SIG-M5 treated with dmso at 0.1 percent for 504 hours (cell line): ENCODE measurements at regions not wholly inside any gene's neighbourhood (a gene's known extent, or its start where the extent isn't known, plus 50 kb on each side); places are given as distances from the start of the nearest gene placed in this dataset.
A peak's percentile ranks its signal among the peaks of the same experiment; 100 is the strongest.
"Not testable (repeated sequence)": the region's sequence is repeated elsewhere in the genome, so short reads cannot be mapped to it uniquely, and the experiment has no call there.

Experiments used
- DNase-seq: peaks from one replicate; lab custom pipeline; 2025; ENCODE audit not compliant: unreplicated experiment; lab: John Stamatoyannopoulos, UW

DNA sequence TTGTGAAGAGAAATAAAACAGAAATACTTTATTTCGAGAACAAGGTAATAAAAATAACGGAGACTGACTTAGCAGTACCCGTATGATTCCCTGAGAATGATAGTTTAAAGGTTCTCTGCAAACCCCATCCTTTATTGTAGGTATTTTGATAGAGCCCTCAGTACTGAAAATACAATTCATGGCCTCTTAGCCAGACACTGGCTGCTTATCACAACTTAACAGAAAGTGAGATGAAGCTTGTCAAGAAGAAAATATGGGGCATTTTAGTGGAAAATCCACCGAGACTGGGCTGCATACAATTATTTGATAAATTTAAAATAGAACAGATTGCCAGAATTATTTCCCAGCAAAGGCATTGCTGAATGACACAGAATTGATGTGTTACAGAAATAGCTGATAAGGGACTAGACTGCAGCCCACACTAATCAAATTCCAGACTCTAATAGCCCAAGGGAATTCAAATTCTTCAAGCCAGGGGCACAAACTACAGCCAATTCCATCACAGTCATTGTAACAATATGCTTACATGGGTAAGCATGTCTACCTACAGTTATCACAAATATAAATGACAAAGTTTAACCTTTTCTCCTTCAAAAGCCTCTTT, 521.9 kb downstream of the PLOD2 start:
- DNase-seq: no peak

DNA sequence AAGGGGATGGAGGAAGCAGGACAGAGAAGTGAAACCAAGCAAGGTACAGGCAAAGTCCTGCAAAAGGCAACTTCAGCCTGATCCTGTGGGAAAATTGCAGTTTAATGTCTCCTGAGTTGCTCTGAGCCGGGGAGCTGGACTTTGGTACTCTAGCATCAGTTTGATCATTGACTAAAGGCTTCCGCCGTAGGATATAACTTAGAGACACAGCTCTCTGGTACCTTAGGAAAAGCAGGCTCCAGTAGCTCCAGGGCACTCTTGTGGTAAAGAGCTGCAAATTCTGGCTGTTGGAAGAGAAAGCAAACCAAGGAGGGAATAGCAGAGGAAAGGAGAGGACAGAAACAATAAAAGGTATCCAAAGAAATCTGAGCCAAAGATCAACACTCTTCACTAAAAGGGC, 521.1 kb downstream of the PLOD2 start:
- no peak for DNase-seq

DNA sequence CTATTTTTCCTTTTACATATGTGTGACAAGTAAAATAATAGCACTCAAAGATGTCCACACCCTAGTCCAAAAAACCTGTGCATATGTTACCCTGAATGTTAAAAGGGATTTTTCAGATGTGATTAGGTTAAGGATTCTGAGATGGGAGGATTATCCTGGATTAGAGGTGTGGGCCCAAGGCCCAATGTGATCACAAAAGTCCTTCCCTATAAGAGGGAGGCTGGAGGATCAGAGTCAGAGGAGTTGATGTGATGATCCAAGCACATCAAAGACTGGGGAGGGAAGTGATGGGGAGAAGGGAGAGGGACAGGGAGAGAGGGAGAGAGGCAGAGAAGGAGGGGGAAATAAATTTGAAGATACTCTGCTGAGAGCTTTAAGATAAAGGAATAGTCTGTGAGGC, 512.6 kb downstream of the PLOD2 start:
- no peak for DNase-seq

DNA sequence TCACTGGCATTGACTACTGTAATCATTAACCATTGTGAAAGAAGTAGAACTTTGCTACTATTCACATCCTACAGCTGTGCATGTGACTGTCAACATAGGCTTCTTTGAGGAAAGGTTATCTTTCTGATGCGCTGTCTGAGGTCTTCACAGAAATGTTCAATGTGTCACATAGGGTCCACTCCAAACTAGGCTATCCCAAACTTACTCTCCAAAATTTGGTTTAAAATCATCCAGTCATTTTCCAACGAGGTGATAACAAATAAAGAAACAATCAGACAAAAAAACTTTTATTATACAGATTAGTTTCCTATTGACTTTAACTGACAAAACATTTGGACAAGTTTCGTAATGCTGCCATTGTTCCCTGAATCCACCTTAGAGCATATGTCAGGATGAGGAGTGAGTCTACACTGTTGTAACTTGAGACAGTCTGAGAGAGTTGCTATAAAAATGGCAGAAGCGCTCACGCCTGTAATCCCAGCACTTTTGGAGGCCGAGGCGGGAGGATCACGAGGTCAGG, 511.6 kb downstream of the PLOD2 start:
- no peak for DNase-seq

DNA sequence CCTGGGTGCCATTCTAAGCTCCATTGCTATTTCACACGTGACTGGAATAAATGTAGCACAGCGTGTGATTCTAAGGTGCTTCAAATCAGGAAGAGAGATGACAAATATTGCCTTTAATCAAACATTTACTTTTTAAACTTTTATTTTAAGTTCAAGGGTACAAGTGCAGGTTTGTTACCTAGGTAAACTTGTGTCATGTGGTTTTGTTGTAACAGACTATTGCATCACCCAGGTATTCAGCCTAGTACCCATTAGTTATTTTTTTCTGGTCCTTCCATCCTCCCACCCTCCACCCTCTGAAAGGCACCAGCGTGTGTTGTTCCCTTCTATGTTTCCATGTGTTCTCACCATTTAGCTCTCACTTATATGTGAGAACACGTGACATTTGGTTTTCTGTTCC, 510.8 kb downstream of the PLOD2 start:
- no peak for DNase-seq

DNA sequence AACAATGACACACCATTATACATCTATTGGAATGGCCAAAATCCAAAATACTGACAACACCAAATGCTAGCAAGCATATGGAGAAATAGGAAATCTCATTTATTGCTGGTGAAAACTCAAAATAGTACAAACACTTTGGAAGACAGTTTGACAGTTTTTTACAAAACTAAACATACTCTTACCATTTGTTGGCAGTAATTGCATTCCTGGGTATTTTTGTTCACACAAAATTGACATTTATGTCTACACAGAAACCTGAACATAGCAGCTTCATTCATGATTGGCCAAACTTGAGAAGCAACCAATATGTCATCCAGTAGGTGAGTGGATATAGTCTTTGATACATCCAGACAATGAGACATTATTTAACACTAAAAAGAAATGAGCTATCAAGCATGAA, 489.9 kb downstream of the PLOD2 start:
- DNase-seq: no peak

DNA sequence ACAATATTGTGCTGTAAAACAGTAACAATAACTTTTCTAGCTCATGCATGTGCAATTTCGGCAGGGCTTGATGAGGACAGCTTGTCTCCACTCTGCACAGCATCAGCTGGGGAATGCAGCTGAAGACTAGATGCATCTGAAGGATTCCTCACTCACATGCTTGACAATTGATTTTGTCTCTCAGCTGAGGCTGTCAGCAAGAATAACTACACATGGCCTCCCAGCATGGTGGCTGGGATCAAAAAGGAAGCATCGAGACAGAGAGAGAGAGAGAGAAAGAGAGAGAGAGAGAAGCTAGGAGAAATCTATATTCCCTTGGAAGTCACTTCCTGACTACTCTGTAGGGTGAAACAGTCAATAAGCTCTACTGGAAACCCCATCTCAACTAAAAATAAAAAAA, 487.1 kb downstream of the PLOD2 start:
- DNase-seq: no peak

DNA sequence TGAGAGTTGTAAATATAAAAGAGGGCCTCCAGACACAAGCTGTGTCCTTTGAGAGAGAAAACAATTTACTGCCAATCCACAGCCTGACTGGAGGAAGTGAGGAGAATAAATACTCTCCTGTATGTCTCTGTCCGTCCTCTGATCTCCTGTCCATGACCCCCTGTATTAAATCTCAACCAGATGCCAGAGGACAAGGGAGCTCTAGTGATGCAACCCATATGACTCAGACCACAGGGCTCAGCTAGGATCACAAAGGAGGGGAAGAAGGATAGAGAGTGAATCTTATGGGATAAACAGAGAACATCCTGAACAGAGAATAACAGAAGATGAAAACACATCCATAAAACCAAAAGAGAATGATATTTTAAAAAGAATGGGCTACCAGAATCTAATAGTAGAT, 482.6 kb downstream of the PLOD2 start:
- no peak for DNase-seq

DNA sequence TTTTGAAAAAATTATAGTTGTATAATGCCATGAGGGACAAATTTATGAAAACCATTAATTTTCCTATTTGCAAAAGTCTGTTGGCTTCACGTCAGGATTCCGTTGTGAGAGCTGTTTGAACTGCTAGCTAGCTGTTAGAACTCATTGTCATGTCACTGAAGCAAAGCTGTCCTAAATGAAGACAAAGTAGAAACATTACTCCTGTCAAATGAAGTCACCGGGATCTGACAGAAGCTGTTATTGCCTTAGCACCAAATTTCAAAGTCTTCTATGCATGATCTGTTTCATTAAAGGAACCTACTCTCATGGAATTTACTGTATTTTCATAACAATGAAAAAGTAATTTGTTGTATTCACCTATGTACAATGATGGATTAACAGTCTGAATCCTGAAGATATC, 479.8 kb downstream of the PLOD2 start:
- no peak for DNase-seq

DNA sequence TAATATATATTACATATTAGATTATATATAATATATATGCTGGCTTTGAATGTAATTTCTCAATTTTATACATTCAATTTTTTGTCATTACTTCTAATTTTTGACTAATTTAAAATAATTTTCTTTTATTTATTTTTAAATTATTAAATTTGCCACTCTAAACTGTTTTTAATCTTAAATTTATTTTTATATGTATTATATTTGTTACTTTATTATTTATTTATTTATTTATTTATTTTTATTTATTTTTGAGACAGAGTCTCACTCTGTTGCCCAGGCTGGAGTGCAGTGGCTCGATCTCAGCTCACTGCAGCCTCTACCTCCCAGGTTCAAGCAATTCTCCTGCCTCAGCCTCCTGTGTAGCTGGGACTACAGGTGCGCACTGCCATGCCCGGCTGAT, 473.0 kb downstream of the PLOD2 start:
- not testable (repeated sequence) for DNase-seq

DNA sequence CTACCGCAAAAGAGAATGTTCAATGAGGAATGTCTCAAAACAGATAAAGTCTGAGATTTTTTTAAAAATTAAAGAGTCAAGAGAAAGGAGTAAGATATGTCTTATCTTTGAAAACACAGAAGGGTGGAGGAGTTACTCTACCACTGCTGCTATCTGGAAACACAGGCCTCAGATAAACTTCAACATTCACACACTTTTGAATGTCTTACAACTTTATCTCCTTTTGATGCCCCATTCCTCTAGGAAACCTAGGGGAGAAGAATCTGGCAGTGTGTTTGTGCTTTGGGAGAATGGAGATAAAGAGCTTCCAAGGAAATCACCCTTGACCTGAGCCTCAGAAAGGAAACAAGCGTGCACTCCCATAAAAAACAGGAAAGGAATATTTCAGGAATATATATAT, 468.2 kb downstream of the PLOD2 start:
- DNase-seq: no peak

DNA sequence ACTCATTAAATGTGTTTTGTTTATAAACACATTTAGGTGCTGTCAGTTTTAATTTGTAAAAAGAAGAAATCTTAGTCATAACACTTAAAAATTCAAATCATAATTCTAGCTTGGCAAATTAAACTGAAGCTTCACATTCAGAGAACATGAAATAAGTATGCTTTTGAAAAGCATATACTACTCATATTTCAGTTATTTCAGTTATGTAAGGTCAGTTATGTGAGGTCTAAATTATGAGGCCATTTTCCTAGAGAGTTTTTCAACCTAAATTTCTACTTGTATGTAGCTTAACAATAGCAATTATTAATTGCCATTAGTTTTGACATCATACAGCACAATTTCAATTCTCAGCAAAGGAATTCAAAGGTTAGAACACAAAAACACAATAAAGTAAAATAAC, 465.0 kb downstream of the PLOD2 start:
- DNase-seq: no peak

DNA sequence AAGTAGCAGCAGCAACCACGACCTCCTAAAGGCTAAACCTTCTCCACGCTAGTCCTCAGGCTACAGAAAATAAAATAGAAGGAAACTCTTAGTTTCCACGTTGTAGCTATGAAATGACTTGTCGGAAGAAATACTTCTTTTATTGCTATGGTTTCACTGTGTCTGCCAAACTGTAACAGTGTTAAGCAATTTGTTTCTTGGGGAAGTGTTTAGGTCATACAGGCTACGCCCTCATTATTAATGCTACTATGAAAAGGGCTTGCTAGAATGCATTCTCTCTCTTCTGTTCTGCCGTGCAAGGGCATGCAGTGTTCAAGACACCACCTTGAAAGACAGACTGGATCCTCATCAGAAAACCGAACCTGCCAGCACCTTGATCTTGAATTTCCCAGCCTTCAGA, 462.7 kb downstream of the PLOD2 start:
- DNase-seq: peak; percentile 69

DNA sequence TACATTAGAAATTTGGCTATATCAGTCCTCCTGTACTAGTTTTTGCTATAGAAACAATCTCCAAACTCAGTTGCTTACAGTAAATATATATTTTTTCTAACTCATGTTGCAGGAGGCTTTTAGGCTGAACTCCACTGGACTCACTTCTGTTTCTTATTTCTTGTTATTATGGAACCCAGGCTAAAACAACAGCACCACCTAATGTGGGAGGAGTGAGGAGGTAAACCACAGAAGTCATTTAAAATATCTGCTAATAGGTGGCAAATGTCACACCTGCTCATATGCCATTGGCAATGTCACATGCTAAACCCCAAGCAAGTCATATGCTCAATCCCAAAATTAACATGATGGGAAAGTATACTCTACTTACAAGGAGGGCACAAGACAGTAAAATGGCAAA, 462.2 kb downstream of the PLOD2 start:
- DNase-seq: no peak

DNA sequence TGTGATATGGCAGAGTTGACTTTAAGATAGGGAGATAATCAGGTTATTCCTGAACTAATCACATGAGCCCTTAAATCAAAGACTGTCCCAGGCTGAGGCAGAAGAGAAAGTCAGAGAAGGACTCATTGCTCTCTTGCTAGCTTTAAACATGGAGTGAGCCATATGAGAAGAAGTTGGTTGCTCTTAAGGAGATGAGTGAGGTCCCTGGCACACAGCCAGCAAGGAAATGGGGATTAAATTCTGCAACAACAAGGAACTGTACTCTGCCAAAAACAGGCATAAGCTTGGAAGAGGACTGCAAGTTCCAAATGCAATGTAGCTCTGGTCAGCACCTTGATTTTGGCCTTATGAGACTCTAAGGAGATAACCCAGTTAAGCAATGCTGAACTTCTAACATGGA, 457.0 kb downstream of the PLOD2 start:
- no peak for DNase-seq

DNA sequence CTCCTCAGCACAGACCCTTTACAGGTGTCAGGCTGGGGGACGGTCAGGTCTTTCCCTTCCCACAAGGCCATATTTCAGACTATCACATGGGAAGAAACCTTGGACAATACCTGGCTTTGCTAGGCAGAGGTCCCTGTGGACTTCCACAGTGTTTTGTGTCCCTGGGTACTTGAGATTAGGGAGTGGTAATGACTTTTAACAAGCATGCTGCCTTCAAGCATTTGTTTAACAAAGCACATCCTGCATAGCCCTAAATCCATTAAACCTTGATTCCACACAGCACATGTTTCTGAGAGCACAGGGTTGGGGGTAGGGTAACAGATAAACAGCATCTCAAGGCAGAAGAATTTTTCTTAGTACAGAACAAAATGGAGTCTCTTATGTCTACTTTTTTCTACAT, 451.2 kb downstream of the PLOD2 start:
- DNase-seq: not testable (repeated sequence)

DNA sequence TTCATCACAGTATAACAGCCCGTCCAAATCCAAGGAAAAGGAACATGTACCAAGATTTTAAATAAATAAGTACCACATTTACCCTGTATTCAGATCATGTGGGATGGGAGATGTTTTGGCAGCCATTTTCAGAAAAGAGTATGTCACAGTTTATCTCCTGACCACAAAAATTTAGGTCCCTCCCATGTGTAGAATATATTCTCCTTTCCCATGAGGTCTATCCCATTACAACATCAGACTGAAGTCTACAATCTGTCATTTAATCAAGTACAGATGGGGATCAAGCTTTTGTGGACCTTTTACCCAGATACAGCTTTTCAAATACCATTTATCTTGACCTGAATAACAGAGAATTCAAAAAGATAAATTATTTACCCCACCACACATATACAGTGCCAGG, 444.5 kb downstream of the PLOD2 start:
- DNase-seq: no peak

DNA sequence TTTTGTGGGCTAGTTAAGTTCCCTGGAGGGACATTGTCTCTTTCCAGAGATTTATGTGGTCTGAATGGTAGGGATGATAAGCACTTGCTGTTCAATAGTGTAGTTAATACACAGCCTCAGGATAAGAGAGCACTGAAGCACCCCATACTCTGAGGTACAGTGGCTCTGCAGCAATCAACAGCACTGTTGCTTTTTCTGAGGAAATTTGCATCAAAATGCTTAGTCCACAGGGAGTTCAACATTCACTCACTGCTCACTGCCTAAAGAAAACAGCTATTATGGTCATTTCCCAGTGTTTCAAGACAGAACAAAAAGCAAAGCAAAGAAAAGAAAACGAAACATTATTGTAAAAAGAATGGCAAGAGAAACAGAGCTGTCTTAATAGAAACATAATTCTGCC, 441.9 kb downstream of the PLOD2 start:
- DNase-seq: no peak

DNA sequence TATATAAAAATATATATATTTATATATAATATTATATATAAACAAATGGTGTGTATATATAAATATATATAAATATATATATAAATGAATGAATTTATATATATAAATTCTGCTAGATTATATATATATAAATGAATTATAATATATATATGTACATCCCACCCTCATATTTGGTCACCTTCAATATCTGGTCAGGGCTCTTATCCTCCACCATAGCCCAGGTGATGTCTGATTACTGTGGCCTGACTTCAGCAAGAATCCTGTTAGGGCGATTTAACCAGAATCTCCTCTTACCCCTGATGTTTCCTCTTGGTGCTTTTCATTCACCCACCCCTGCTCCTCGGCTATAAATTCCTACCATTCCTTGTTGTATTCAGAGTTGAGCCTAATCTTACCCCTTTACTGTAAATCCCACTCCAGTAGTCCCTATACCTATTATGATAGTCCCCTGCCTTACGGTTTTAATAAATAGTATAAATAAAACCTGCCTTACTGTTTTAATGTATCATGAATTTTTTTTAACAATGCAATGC, 439.6 kb downstream of the PLOD2 start:
- DNase-seq: no peak

DNA sequence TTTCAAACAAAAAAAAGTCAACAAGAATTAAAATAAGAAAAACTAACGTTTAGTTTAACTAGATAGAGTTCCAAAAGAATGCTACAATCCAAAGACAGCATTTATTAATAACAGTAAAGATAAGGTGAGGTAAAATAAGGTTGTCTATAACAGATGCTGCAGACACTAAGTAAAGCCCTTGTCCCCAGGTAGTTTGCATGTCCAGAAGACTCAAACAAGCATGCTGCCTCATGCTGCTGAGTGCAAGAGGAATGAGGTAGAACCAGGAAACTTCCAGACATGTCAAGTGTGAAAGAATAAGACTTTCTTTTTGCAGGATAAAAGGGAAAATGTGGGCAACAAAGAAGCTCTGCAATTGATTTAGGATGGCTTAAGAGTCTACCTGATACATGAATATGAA, 439.2 kb downstream of the PLOD2 start:
- DNase-seq: no peak

DNA sequence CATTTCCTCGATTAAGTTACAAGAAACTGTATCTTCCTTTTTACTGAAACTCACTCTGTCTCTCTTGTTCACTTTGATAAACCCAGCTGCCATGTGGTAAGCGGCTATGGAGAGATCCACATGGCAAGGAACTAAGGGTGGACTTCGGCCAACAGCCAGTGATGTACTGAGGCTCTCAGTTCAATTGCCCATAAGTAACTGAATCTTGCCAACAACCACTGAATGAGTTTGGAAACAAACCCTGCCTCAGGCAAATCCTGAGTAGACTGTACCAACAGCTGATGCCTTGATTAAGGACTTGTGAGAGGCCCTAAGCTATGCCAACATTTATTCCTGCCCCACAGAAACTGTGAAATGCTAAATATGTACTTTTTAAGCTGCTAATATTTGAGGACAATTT, 433.5 kb downstream of the PLOD2 start:
- no peak for DNase-seq

DNA sequence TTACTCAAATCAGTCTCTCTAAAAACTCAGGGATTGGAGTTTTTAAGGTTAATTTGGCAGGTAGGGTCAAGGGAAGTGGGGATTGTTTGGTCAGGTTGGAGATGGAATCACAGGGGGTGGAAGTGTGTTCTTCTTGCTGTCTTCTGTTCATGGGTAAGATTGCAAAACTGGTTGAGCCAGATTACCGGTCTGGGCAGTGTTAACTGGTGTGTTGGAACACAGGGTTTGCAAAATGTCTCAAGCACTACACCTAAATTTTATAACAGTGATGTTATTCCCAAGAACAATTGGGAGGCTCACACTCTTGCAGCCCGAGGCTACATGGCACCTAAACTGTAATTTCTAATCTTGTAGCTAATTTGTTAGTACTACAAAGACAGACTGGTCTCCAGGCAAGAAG, 425.4 kb downstream of the PLOD2 start:
- peak; percentile 30 for DNase-seq

DNA sequence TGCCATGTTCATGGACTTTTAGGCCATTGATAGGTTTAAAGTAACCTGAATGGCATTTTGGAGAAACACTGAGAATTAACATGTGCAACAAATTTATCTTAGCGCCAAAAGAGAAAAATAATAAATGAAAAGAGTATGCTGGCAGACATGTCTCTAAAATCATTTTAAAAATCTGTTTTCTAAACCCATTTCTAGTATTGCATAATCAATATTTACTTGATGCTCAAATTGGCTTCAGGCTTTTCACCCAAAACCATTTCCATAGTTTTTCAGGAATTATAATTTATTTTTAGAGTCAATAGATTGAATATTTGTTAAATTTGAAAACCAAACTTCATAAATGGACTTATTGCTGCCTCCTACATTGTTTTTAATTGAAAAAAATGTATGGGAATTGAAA, 423.0 kb downstream of the PLOD2 start:
- no peak for DNase-seq
